ENCODE measurements at regions not wholly inside any gene's neighbourhood (a gene's known extent, or its start where the extent isn't known, plus 50 kb on each side); places are given as distances from the start of the nearest gene placed in this dataset.
"Not testable (repeated sequence)": the region's sequence is repeated elsewhere in the genome, so short reads cannot be mapped to it uniquely, and the experiment has no call there.

DNA sequence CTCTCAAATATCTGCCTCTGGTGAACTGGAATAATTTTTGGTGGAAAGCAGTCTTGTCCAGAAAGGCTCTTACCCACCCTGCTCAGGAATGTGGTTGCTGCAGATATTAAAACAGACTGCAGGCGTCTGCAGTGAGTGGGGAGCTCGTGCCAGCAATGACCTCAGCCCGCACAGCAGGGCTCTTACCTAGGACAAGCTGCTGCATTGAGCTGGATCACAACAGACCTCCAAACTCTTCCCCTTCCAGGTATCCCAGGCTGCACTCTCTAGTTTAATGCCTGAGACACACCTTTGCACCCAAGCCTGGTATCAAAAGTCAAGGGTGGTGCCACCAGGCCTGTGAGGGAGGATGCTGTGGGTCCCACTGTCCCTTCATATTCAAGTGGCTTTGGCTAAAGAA is 69.7 kb upstream of the CDON start:
- peaks cover 52 to 61% of the 10 kb centered on the region in 2 experiments for H3K4me1 Mint-ChIP-seq
- Histone ChIP-seq H4K5ac (ENCODE audit: insufficient read length, low read depth, low read length) (no peak overlapping the region), H2AK5ac (ENCODE audit: insufficient read length, low read length) (no peak overlapping the region), H2AFZ (ENCODE audit: low read length) (no peak overlapping the region), H2BK12ac (ENCODE audit: insufficient read length, low read depth, low read length) (no peak overlapping the region), H2BK120ac (ENCODE audit: low read depth, low read length, poor library complexity, severe bottlenecking) (no peak overlapping the region), H3K4me2 (ENCODE audit: insufficient read depth, insufficient read length, low read length) (no peak overlapping the region), H3T11ph (ENCODE audit: low read length) (no peak overlapping the region), H3K9me3 (ENCODE audit: control insufficient read depth, low read depth, low read length) (no peaks in the 10 kb centered on the region), H3K79me1 (ENCODE audit: insufficient read depth, low read depth, low read length, poor library complexity, severe bottlenecking) (no peaks in the 10 kb centered on the region), H3K27ac (ENCODE audit: insufficient read length, low read depth, low read length) (no peak overlapping the region), H3K4me1 (ENCODE audit: insufficient read depth, low read length) (peaks cover 18% of the 10 kb centered on the region), H3K56ac (ENCODE audit: insufficient read length, low read depth, low read length) (no peak overlapping the region), H4K8ac (replicated peaks; ENCODE audit: insufficient read length, low read depth, low read length) (no peak overlapping the region), H3K14ac (ENCODE audit: insufficient read depth, low read length) (no peak overlapping the region; the same call in 1 of the 2 replicates), H3K23me2 (ENCODE audit: insufficient read length, low read depth, low read length, poor library complexity, severe bottlenecking) (no peaks in the 10 kb centered on the region), H4K20me1 (ENCODE audit: control insufficient read depth, insufficient read depth, insufficient read length) (peaks cover 2% of the 10 kb centered on the region), H3K18ac (ENCODE audit: insufficient read length, low read depth, low read length) (no peak overlapping the region), H3K27me3 (ENCODE audit: insufficient read depth, low read length) (no peaks in the 10 kb centered on the region), H4K91ac (ENCODE audit: insufficient read length, low read depth, low read length) (no peak overlapping the region), H3K79me2 (ENCODE audit: insufficient read depth, low read length) (no peaks in the 10 kb centered on the region), H3K4ac (ENCODE audit: low read depth, low read length) (no peak overlapping the region), H3K9ac (ENCODE audit: extremely low read depth, insufficient read length, low read length) (no peak overlapping the region), H2BK5ac (ENCODE audit: insufficient read length, low read length) (no peak overlapping the region), H2BK15ac (ENCODE audit: low read depth, low read length) (no peak overlapping the region), H2BK20ac (ENCODE audit: low read depth, low read length, poor library complexity, severe bottlenecking) (no peak overlapping the region), H3K23ac (ENCODE audit: insufficient read length, low read depth, low read length) (no peak overlapping the region)
- no peak overlapping the region for H3K4me3 Mint-ChIP-seq
- H3K27me3 Mint-ChIP-seq (ENCODE audit: low read depth), result no peaks in the 10 kb centered on the region; the same call in none of the 2 replicates
- no peaks in the 10 kb centered on the region for H3K36me3 Mint-ChIP-seq (ENCODE audit: insufficient read depth in 1 of 3, low read depth in 3 of 3)
- DNase-seq, result no peak
- TF ChIP-seq, protein P1, sequence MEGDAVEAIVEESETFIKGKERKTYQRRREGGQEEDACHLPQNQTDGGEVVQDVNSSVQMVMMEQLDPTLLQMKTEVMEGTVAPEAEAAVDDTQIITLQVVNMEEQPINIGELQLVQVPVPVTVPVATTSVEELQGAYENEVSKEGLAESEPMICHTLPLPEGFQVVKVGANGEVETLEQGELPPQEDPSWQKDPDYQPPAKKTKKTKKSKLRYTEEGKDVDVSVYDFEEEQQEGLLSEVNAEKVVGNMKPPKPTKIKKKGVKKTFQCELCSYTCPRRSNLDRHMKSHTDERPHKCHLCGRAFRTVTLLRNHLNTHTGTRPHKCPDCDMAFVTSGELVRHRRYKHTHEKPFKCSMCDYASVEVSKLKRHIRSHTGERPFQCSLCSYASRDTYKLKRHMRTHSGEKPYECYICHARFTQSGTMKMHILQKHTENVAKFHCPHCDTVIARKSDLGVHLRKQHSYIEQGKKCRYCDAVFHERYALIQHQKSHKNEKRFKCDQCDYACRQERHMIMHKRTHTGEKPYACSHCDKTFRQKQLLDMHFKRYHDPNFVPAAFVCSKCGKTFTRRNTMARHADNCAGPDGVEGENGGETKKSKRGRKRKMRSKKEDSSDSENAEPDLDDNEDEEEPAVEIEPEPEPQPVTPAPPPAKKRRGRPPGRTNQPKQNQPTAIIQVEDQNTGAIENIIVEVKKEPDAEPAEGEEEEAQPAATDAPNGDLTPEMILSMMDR (conservative IDR thresholded peaks at IDR 0.05), result peak; percentile 15; the same call in 1 of the 3 replicates
- no peak overlapping the region for H3K27ac Mint-ChIP-seq
- no CpG with 5 or more reads among the region's 3 CpGs for WGBS (ENCODE audit: extremely low coverage, insufficient read length, low lambda C conversion rate)
- no peaks in the 10 kb centered on the region for H3K9me3 Mint-ChIP-seq

DNA sequence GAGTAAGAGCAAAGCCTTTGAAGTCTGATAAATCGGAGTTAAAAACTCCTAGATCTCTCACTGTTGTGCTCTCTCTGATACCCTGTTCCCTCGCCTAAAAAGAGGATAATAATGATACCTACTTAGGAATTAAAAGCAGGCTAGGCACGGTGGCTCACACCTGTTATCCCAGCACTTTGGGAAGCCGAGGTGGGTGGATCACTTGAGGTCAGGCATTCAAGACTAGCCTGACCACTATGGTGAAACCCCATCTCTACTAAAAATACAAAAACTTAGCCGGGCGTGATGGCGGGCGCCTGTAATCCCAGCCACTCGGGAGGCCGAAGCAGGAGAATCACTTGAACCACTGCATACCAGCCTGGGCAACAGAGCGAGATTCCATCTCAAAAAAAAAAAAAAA is 68.1 kb upstream of the CDON start:
- H2BK15ac ChIP-seq (ENCODE audit: low read depth, low read length); H3K4me2 ChIP-seq (ENCODE audit: insufficient read depth, insufficient read length, low read length); H2AK5ac ChIP-seq (ENCODE audit: insufficient read length, low read length); H2BK120ac ChIP-seq (ENCODE audit: low read depth, low read length, poor library complexity, severe bottlenecking); H3K4me3 Mint-ChIP-seq; H2BK5ac ChIP-seq (ENCODE audit: insufficient read length, low read length); H3K4ac ChIP-seq (ENCODE audit: low read depth, low read length); H3K14ac ChIP-seq (ENCODE audit: insufficient read depth, low read length); H3K23ac ChIP-seq (ENCODE audit: insufficient read length, low read depth, low read length); H4K8ac ChIP-seq (replicated peaks; ENCODE audit: insufficient read length, low read depth, low read length); H3K79me2 ChIP-seq (ENCODE audit: insufficient read depth, low read length); DNase-seq; H2AFZ ChIP-seq (ENCODE audit: low read length); H3K56ac ChIP-seq (ENCODE audit: insufficient read length, low read depth, low read length); H3K9me3 Mint-ChIP-seq; H4K91ac ChIP-seq (ENCODE audit: insufficient read length, low read depth, low read length); H3T11ph ChIP-seq (ENCODE audit: low read length); H3K9me3 ChIP-seq (ENCODE audit: control insufficient read depth, low read depth, low read length); H3K36me3 Mint-ChIP-seq (ENCODE audit: insufficient read depth in 1 of 3, low read depth in 3 of 3); H3K27ac Mint-ChIP-seq; H3K27me3 ChIP-seq (ENCODE audit: insufficient read depth, low read length); H3K27me3 Mint-ChIP-seq (ENCODE audit: low read depth); H4K5ac ChIP-seq (ENCODE audit: insufficient read length, low read depth, low read length); H2BK20ac ChIP-seq (ENCODE audit: low read depth, low read length, poor library complexity, severe bottlenecking); H3K27ac ChIP-seq (ENCODE audit: insufficient read length, low read depth, low read length); H3K9ac ChIP-seq (ENCODE audit: extremely low read depth, insufficient read length, low read length); H3K23me2 ChIP-seq (ENCODE audit: insufficient read length, low read depth, low read length, poor library complexity, severe bottlenecking); H3K79me1 ChIP-seq (ENCODE audit: insufficient read depth, low read depth, low read length, poor library complexity, severe bottlenecking); H3K18ac ChIP-seq (ENCODE audit: insufficient read length, low read depth, low read length); H4K20me1 ChIP-seq (ENCODE audit: control insufficient read depth, insufficient read depth, insufficient read length); H2BK12ac ChIP-seq (ENCODE audit: insufficient read length, low read depth, low read length): not testable (repeated sequence)
- peaks cover 53 to 61% of the 10 kb centered on the region in 2 experiments for H3K4me1 Mint-ChIP-seq
- whole genome bisulfite sequencing (ENCODE audit: extremely low coverage, insufficient read length, low lambda C conversion rate), result no CpG with 5 or more reads among the region's 11 CpGs
- peaks cover 19% of the 10 kb centered on the region for H3K4me1 ChIP-seq (ENCODE audit: insufficient read depth, low read length)

All from H9 (cell line).